H9 (cell line): ENCODE measurements at regions not wholly inside any gene's neighbourhood (a gene's known extent, or its start where the extent isn't known, plus 50 kb on each side); places are given as distances from the start of the nearest gene placed in this dataset.

Experiments
- DNase-seq: peaks from one replicate; pipeline ENCODE4 v3.0.0-alpha.2; 2017
- H2AFZ ChIP-seq: one replicate; pipeline ENCODE4 v1.6.1; 2013; ENCODE audit warnings: mild to moderate bottlenecking, low read length, control low read depth, moderate library complexity
- H2AK5ac ChIP-seq: 2 replicates; pipeline ENCODE4 v1.6.1; 2013; ENCODE audit warnings: low read length, control low read depth, mixed read lengths; ENCODE audit not compliant: insufficient read length
- H2BK120ac ChIP-seq: one replicate; pipeline ENCODE4 v1.6.1; 2013; ENCODE audit warnings: low read depth, mild to moderate bottlenecking, low read length, control low read depth, inconsistent platforms; ENCODE audit not compliant: poor library complexity, severe bottlenecking
- H2BK12ac ChIP-seq: 2 replicates; pipeline ENCODE4 v1.6.1; 2013; ENCODE audit warnings: low read length, control low read depth, mixed read lengths, low read depth; ENCODE audit not compliant: insufficient read length
- H2BK15ac ChIP-seq: 2 replicates; pipeline ENCODE4 v1.6.1; 2013; ENCODE audit warnings: low read depth, low read length, control low read depth
- H2BK20ac ChIP-seq: one replicate; pipeline ENCODE4 v1.6.1; 2013; ENCODE audit warnings: low read depth, mild to moderate bottlenecking, low read length, control low read depth, inconsistent platforms; ENCODE audit not compliant: poor library complexity, severe bottlenecking
- H2BK5ac ChIP-seq: 2 replicates; pipeline ENCODE4 v1.6.1; 2013; ENCODE audit warnings: low read length, control low read depth, mixed read lengths; ENCODE audit not compliant: insufficient read length
- H3K14ac ChIP-seq: 2 replicates; pipeline ENCODE4 v1.6.1; 2013; ENCODE audit warnings: low read length, control low read depth; ENCODE audit not compliant: insufficient read depth
- H3K18ac ChIP-seq: 2 replicates; pipeline ENCODE4 v1.6.1; 2013; ENCODE audit warnings: low read depth, mild to moderate bottlenecking, mixed read lengths, low read length, control low read depth; ENCODE audit not compliant: insufficient read length
- H3K23ac ChIP-seq: 2 replicates; pipeline ENCODE4 v1.6.1; 2013; ENCODE audit warnings: low read length, control low read depth, mixed read lengths, low read depth; ENCODE audit not compliant: insufficient read length
- H3K23me2 ChIP-seq: 2 replicates; pipeline ENCODE4 v1.6.1; 2013; ENCODE audit warnings: low read depth, mild to moderate bottlenecking, mixed read lengths, low read length, control low read depth; ENCODE audit not compliant: insufficient read length, poor library complexity, severe bottlenecking
- H3K27ac ChIP-seq: 2 replicates; pipeline ENCODE4 v1.5.1; 2013; ENCODE audit warnings: low read length, control low read depth, mixed read lengths, low read depth; ENCODE audit not compliant: insufficient read length
- H3K27me3 ChIP-seq: 2 replicates; pipeline ENCODE4 v1.6.1; 2013; ENCODE audit warnings: low read length, control low read depth, inconsistent platforms; ENCODE audit not compliant: insufficient read depth
- H3K4ac ChIP-seq: 2 replicates; pipeline ENCODE4 v1.6.1; 2013; ENCODE audit warnings: low read depth, mild to moderate bottlenecking, control low read depth, inconsistent platforms, low read length, moderate library complexity
- H3K4me1 ChIP-seq: 2 replicates; pipeline ENCODE4 v1.6.1; 2013; ENCODE audit warnings: low read length, control low read depth, inconsistent platforms; ENCODE audit not compliant: insufficient read depth
- H3K4me2 ChIP-seq: 2 replicates; pipeline ENCODE4 v1.6.1; 2013; ENCODE audit warnings: low read length, control low read depth, mixed read lengths; ENCODE audit not compliant: insufficient read length, insufficient read depth
- H3K56ac ChIP-seq: 2 replicates; pipeline ENCODE4 v1.6.1; 2013; ENCODE audit warnings: low read depth, mild to moderate bottlenecking, mixed read lengths, low read length, control low read depth; ENCODE audit not compliant: insufficient read length
- H3K79me1 ChIP-seq: 2 replicates; pipeline ENCODE4 v1.6.1; 2013; ENCODE audit warnings: low read depth, mild to moderate bottlenecking, moderate library complexity, low read length, control low read depth, inconsistent platforms; ENCODE audit not compliant: insufficient read depth, poor library complexity, severe bottlenecking
- H3K79me2 ChIP-seq: 2 replicates; pipeline ENCODE4 v1.6.1; 2013; ENCODE audit warnings: low read length, control low read depth, inconsistent platforms; ENCODE audit not compliant: insufficient read depth
- H3K9ac ChIP-seq: 2 replicates; pipeline ENCODE4 v1.6.1; 2013; ENCODE audit warnings: low read length, control low read depth, mixed read lengths; ENCODE audit not compliant: insufficient read length; ENCODE audit errors: extremely low read depth
- H3K9me3 ChIP-seq: one replicate; pipeline ENCODE4 v1.6.1; 2013; ENCODE audit warnings: low read depth, low read length, inconsistent platforms; ENCODE audit not compliant: control insufficient read depth
- H3T11ph ChIP-seq: one replicate; pipeline ENCODE4 v1.6.1; 2013; ENCODE audit warnings: mild to moderate bottlenecking, low read length, control low read depth, inconsistent platforms
- H4K20me1 ChIP-seq: one replicate; pipeline ENCODE4 v1.6.1; 2013; ENCODE audit not compliant: control insufficient read depth, insufficient read length, insufficient read depth
- H4K5ac ChIP-seq: 2 replicates; pipeline ENCODE4 v1.6.1; 2013; ENCODE audit warnings: low read depth, mild to moderate bottlenecking, mixed read lengths, low read length, control low read depth; ENCODE audit not compliant: insufficient read length
- H4K8ac ChIP-seq: replicated peaks from 2 replicates; pipeline ENCODE4 v1.6.1; 2013; ENCODE audit warnings: low read length, control low read depth, mixed read lengths, low read depth; ENCODE audit not compliant: insufficient read length
- H4K91ac ChIP-seq: 2 replicates; pipeline ENCODE4 v1.6.1; 2013; ENCODE audit warnings: low read depth, mild to moderate bottlenecking, moderate library complexity, mixed read lengths, low read length, control low read depth; ENCODE audit not compliant: insufficient read length
- H3K27ac Mint-ChIP-seq, 3 experiments: 2 replicates in 2 of 3; 3 replicates in 1 of 3; pipeline ENCODE4 v1.8.0; 2020 to 2021; ENCODE audit warnings: mixed read lengths in 3 of 3, mild to moderate bottlenecking in 1 of 3, moderate library complexity in 1 of 3
- H3K27me3 Mint-ChIP-seq: 2 replicates; pipeline ENCODE4 v1.8.0; 2021; ENCODE audit warnings: low read depth, mild to moderate bottlenecking, moderate library complexity, mixed read lengths
- H3K36me3 Mint-ChIP-seq, 3 experiments: 2 replicates in 2 of 3; 3 replicates in 1 of 3; pipeline ENCODE4 v1.8.0; 2020 to 2021; ENCODE audit warnings: low read depth in 3 of 3, mixed read lengths in 3 of 3; ENCODE audit not compliant: insufficient read depth in 1 of 3
- H3K4me1 Mint-ChIP-seq, 2 experiments: 2 replicates each; pipeline ENCODE4 v1.8.0; 2020; ENCODE audit warnings: mixed read lengths in 2 of 2
- H3K4me3 Mint-ChIP-seq, 2 experiments: 2 replicates in 1 of 2; 3 replicates in 1 of 2; pipeline ENCODE4 v1.8.0; 2020 to 2021; ENCODE audit warnings: mild to moderate bottlenecking in 2 of 2, mixed read lengths in 2 of 2, moderate library complexity in 1 of 2
- H3K9me3 Mint-ChIP-seq, 2 experiments: 2 replicates in 1 of 2; 3 replicates in 1 of 2; pipeline ENCODE4 v1.8.0; 2020; ENCODE audit warnings: mild to moderate bottlenecking in 2 of 2, mixed read lengths in 2 of 2, moderate library complexity in 1 of 2
- CTCF ChIP-seq: fragments of 200-600 bp; sonication (generic); conservative IDR thresholded peaks from 3 replicates; pipeline ENCODE4 v1.8.0; 2021; ENCODE audit warnings: antibody characterized with exemption, mild to moderate bottlenecking
- whole genome bisulfite sequencing: extraction: QIAGEN DNeasy Blood & Tissue Kit; methylation state at CpG from one replicate; pipeline ENCODE4 v1.1.7; 2013; ENCODE audit warnings: missing lambda C conversion rate, low lambda C conversion rate, mixed read lengths; ENCODE audit not compliant: insufficient read length; ENCODE audit errors: extremely low coverage; 5-methylcytosine and 5-hydroxymethylcytosine counted together

- Mint-ChIP-seq H3K27ac (no peak overlapping the region), H3K27me3 (no peaks in the 10 kb centered on the region), H3K36me3 (no peaks in the 10 kb centered on the region), H3K4me1 (no peaks in the 10 kb centered on the region), H3K4me3 (no peak overlapping the region), H3K9me3 (peaks cover 0 to 4% of the 10 kb centered on the region in 2 experiments; a peak in 2 of 5 replicates)
- no CpG with 5 or more reads among the region's 7 CpGs for WGBS
- Histone ChIP-seq H3K27me3 (no peaks in the 10 kb centered on the region), H2BK20ac (no peak overlapping the region), H3K27ac (no peak overlapping the region), H2AK5ac (no peak overlapping the region), H3K4me2 (no peak overlapping the region), H3K18ac (no peak overlapping the region), H4K91ac (no peak overlapping the region), H2BK15ac (no peak overlapping the region), H3K56ac (no peak overlapping the region), H4K5ac (no peak overlapping the region), H2AFZ (no peak overlapping the region), H2BK5ac (no peak overlapping the region), H3K9ac (no peak overlapping the region), H3K9me3 (no peaks in the 10 kb centered on the region), H2BK120ac (no peak overlapping the region), H3K4ac (no peak overlapping the region), H3K14ac (no peak overlapping the region), H3T11ph (no peak overlapping the region), H3K23me2 (no peaks in the 10 kb centered on the region), H3K4me1 (no peaks in the 10 kb centered on the region), H4K20me1 (no peaks in the 10 kb centered on the region), H3K23ac (no peak overlapping the region), H3K79me1 (no peaks in the 10 kb centered on the region), H3K79me2 (no peaks in the 10 kb centered on the region), H4K8ac (no peak overlapping the region), H2BK12ac (no peak overlapping the region)
- no peak for TF ChIP-seq CTCF
- DNase-seq = no peak
These were observed 204.7 kb upstream of the ZNF32 start for GRCh38 chr10:43853369-43853768.
